ENCODE measurements at regions not wholly inside any gene's neighbourhood (a gene's known extent, or its start where the extent isn't known, plus 50 kb on each side); places are given as distances from the start of the nearest gene placed in this dataset.

GRCh38 chr10:63878428-63878827, 357.2 kb downstream of the REEP3 start:
- no peak for DNase-seq (ENCODE audit: low read depth)
- no peak overlapping the region for H3K4me3 ChIP-seq (ENCODE audit: low read depth, low read length)
- TF ChIP-seq CTCF (IDR thresholded peaks at IDR 0.05; ENCODE audit: low read depth, low read length, missing control alignments) = no peak

GRCh38 chr10:63883861-63884260, 362.7 kb downstream of the REEP3 start:
- no peak for DNase-seq (ENCODE audit: low read depth)
- no peak overlapping the region for H3K4me3 ChIP-seq (ENCODE audit: low read depth, low read length)
- no peak for TF ChIP-seq CTCF (IDR thresholded peaks at IDR 0.05; ENCODE audit: low read depth, low read length, missing control alignments)

- TF ChIP-seq CTCF (IDR thresholded peaks at IDR 0.05; ENCODE audit: low read depth, low read length, missing control alignments) = no peak
- no peak overlapping the region for H3K4me3 ChIP-seq (ENCODE audit: low read depth, low read length)
- DNase-seq (ENCODE audit: low read depth) = no peak
Measured at GRCh38 chr10:63884426-63884825, 363.2 kb downstream of the REEP3 start.

GRCh38 chr10:63885156-63885555, 364.0 kb downstream of the REEP3 start:
- no peak for TF ChIP-seq CTCF (IDR thresholded peaks at IDR 0.05; ENCODE audit: low read depth, low read length, missing control alignments)
- DNase-seq (ENCODE audit: low read depth) = no peak

GRCh38 chr10:63886281-63887022, 365.3 kb downstream of the REEP3 start:
- TF ChIP-seq CTCF (IDR thresholded peaks at IDR 0.05; ENCODE audit: low read depth, low read length, missing control alignments) = no peak
- no peak overlapping the region for H3K4me3 ChIP-seq (ENCODE audit: low read depth, low read length)
- no peak for DNase-seq (ENCODE audit: low read depth)

More at GRCh38 chr10:63885156-63885555, 364.0 kb downstream of the REEP3 start:
- H3K4me3 ChIP-seq (ENCODE audit: low read depth, low read length) = no peak overlapping the region

- no peak for DNase-seq (ENCODE audit: low read depth)
Measured at GRCh38 chr10:63887023-63887589, 365.9 kb downstream of the REEP3 start.

More at GRCh38 chr10:63887023-63887589, 365.9 kb downstream of the REEP3 start:
- H3K4me3 ChIP-seq (ENCODE audit: low read depth, low read length) = no peak overlapping the region
- no peak for TF ChIP-seq CTCF (IDR thresholded peaks at IDR 0.05; ENCODE audit: low read depth, low read length, missing control alignments)

Measured in GM12864 (cell line).